ENCODE measurements at regions not wholly inside any gene's neighbourhood (a gene's known extent, or its start where the extent isn't known, plus 50 kb on each side); places are given as distances from the start of the nearest gene placed in this dataset.
A peak's percentile ranks its signal among the peaks of the same experiment; 100 is the strongest.

GRCh38 chr13:37406031-37406430 is 192.5 kb downstream of the POSTN start:
- DNase-seq = no peak

DNA sequence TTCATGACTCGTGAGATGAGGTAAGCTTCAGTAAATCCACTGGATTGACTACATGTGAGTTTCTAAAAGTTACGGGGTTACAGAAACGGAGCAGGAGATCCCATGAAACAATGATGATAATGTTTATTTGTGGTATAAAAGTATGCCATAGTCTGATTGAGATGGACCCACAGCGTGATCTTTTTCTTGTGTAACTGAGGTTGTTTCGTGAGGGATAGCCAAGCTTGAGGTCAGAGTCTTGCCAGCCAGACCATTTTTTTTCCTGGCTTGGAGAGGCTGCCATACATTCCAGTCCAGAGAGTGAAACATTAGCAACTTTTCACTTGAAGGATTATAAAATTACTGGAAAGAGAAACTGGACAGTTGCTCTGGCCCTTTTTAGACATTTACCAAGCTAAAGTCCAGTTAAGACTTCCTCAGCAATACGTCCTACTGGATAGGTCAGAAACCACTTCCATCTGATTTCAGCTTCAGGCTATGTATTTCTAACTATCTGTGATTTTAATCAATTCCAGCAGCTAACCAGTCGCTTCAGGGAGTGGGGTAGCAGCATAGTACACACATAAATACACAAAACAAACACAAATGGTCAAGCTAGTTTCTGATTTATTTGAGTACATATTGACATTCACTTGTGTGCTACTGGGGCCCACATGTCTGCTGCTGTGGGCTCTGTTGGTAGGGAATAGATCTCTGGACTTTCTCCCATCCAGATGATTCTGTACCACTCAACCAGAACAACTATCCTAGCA is 194.6 kb downstream of the POSTN start:
- no peak for DNase-seq

- DNase-seq = no peak
Measured at GRCh38 chr13:37401721-37402120, 196.8 kb downstream of the POSTN start.

GRCh38 chr13:37397535-37397934 is 201.0 kb downstream of the POSTN start:
- DNase-seq = no peak

- no peak for DNase-seq
Measured at GRCh38 chr13:37395544-37395943, 203.0 kb downstream of the POSTN start.

- no peak for DNase-seq
Measured at GRCh38 chr13:37392389-37392788, 206.2 kb downstream of the POSTN start.

DNA sequence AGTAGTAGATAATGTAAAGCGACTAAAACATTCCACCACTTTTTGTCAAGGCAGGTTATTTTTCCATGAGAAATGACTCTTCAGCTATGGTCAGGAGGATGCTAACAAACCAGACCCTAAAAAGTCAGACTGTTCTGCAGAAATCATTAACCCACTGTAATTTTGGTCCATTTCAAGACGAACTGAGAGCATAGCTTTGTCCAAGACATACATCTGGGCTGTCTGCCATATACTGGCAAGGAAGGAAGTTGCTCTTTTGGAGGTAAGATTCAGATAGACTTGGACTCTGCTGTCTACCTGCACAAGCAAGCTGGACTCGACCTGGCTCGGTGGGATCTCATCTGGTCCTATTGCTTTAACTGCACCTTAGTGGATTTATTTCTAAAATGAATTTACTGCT is 207.8 kb downstream of the POSTN start:
- no peak for DNase-seq

DNA sequence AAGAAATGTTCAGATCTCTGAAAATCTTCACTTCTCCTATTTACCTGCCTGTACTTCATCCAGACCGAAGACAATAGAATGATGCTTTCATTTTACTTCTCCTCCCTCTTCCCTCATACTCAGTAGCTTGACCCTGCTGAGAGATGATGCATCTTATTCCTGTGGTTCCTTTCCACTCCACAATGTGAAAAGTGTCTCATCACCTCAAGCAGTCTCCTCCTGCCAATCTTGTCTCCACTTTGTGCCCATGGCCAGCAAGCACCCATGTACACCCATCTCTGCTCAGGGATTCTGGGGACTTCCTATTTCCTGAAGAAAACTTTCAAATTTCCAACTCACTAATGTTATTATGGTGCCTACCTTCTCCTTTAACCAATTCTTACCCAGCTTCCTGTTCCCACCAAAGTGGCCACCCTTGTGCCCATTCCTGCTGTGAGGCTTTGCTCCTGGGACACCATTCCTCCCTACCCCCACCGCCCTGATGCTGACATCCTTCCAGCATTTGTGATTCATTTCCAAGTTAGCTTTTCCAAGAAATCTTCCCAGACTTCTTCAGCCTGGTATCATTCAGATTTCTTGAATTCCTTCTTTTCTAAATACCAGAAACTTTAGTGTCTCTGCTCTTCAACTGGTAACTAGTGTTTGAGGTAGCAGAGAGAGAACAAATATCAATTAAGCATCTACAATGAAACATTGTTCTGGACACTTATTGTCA is 212.5 kb downstream of the POSTN start:
- DNase-seq = no peak

DNA sequence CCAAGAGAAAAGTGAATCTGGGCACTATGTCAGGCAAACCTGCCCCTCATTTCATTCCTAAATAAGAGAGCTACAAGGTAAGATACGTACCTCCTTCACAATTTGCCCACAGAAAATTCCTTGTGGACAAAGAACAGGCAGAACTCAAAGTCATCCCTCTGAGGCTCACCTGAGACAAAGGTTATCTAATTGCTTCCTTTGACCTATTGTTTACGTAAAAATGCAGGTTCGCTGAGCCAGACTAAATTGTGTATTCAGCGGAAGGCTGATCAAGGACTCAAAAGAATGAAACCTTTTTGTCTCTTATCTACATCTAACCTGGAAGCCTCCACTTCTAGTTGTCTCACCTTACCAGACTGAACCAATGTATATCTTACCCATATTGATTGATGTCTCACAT is 213.3 kb downstream of the POSTN start:
- DNase-seq = peak in 1 of 3 experiments; percentile 25

- peak in 1 of 3 experiments; percentile 2 for DNase-seq
Measured at GRCh38 chr13:37383856-37384370, 214.7 kb downstream of the POSTN start.

DNA sequence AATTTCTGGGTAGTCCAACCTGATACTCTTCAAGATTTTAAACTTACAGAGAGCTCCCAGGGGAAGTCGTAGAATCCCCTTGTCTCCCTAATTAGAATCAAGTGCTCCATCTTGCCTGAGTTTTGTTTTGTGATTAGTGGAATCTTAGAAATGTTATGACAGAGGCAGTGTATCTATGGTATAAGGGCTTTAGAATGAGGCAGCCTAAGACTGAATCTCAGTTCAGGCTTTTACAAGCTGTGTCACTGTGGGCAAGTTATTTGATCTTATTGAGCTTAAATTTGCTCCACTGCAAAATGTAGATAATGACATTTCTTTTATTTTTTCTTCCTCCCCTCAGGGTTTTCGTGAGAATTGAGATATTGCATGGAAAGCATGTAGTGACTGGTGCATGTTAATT is 215.5 kb downstream of the POSTN start:
- peak in 1 of 3 experiments; percentile 2 for DNase-seq

- no peak for DNase-seq
Measured at GRCh38 chr13:37382146-37382545, 216.4 kb downstream of the POSTN start.

GRCh38 chr13:37381502-37381901 is 217.1 kb downstream of the POSTN start:
- no peak for DNase-seq

- no peak for DNase-seq
Measured at GRCh38 chr13:37379841-37380240, 218.7 kb downstream of the POSTN start.

DNA sequence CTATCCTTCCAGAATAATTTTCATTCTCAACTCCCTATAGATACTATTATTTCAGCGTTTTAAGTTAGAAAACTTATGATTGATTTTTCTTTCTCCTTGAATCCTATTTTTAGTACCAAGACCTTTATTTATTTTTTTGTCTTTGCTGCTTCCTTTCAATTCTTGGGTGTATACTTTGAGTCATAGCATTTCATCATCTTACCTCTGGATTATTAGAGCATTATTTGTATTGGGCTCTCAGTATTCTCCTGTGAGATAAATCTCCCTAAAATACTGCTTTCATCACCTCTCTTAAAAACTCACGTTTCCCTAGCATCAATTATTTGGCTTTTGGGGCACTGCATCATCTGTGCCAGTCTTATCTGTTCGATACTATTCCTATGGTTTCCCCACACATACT is 222.8 kb downstream of the POSTN start:
- no peak for DNase-seq

GRCh38 chr13:37375071-37375470 is 223.5 kb downstream of the POSTN start:
- no peak for DNase-seq

DNA sequence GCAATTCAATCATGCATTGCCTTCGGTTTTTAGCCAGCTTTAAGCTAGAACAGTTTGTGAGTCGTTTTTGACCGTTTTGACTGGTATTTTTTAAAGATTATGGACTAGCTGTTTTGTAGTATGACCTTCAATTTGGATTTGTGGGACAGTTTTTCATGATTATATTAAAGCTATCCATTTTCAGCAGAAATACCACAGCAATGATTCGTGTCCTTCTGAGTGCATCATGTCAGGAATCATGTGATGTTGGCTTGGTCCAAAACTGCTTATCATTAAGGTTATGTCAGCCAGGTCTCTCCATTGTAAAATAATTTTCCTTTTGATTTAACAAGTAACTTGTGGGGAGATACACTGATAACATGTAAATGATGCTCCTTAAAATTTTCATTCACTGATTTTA is 229.0 kb downstream of the POSTN start:
- DNase-seq = no peak

DNA sequence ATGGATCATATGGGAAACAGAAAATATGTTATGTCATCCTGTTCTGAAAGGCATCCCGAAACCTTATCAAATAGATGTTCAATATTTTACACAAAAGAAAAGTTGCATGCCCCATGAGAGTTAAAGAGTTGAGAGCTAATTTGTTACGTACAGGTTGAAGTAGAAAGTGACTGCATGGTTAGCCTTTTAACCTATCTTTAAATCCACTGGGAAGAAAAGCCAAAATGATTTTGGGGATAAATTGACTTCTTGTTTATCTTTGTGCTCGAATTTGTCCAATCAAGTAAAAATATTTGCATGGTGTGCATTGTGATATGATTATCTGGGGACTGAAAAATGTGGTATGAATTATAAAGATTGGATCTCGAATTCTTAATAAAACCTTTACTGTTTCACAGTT is 230.1 kb downstream of the POSTN start:
- DNase-seq = no peak

DNA sequence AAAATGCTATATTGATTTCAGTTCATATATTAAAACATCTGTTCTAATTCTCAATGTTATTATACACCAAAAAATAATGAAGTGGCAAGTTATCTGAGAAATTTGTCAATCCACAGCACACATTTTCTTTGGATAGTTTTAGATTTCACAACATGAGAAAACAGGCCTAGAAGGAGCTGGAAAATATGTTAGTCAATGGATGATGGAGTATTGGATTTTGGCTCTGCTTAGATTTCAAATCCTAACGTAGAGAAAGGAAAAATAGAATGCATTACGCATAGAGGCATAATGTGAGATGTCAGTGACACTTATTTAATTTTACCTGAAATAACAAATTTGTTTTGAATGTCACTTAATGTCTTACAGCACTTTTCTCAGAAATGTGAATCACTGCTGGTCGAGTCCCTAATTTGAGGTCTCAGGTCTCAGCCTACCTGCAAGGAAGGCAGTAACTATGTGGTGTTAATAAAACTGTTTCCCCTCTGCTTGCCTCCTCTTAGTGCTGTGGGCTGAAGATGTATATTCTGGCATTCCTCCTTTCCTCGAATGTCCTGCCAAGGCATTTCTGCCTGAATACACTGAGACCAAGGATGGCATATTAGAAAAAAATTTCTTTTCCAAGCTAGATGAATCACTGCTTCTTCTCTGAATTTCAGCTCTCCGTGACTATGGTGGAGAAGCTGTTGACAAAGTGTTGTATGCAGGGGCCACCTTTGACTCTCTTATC is 232.4 kb downstream of the POSTN start:
- DNase-seq = no peak

- DNase-seq = no peak
Measured at GRCh38 chr13:37365496-37365895, 233.1 kb downstream of the POSTN start.

GRCh38 chr13:37364956-37365355 is 233.6 kb downstream of the POSTN start:
- DNase-seq = no peak

GRCh38 chr13:37364007-37364406 is 234.6 kb downstream of the POSTN start:
- DNase-seq = no peak

GRCh38 chr13:37361608-37362007 is 237.0 kb downstream of the POSTN start:
- DNase-seq = no peak

GRCh38 chr13:37360556-37360955 is 238.0 kb downstream of the POSTN start:
- no peak for DNase-seq

Data from NCI-H1417 (cell line).